Natural killer cell (primary cell): ENCODE measurements at regions not wholly inside any gene's neighbourhood (a gene's known extent, or its start where the extent isn't known, plus 50 kb on each side); places are given as distances from the start of the nearest gene placed in this dataset.

Experiments used
- ATAC-seq, 3 donors: fragments of 150-1000 bp in 2 of 3; fragments of 200-7000 bp in 1 of 3; cut with Tn5 transposase; 1 replicate in 1 of 3; 2 replicates in 2 of 3; pipeline ENCODE4 v1.10.0; 2021; ENCODE audit warnings: mild to moderate bottlenecking in 2 of 3, moderate library complexity in 2 of 3
- DNase-seq, 2 donors: peaks; one replicate each; pipeline versions ENCODE4 v3.0.0 to v3.0.0-alpha.2; 2013 to 2021; ENCODE audit warnings: mixed read lengths in 1 of 2
- H3K27ac ChIP-seq: one replicate; pipeline ENCODE4 v1.5.1; 2013; ENCODE audit warnings: mild to moderate bottlenecking, low read length
- H3K27me3 ChIP-seq: one replicate; pipeline ENCODE4 v1.6.1; 2013; ENCODE audit warnings: low read length; ENCODE audit not compliant: control insufficient read depth, insufficient read depth
- H3K36me3 ChIP-seq: one replicate; pipeline ENCODE4 v1.6.1; 2013; ENCODE audit warnings: low read length; ENCODE audit not compliant: control insufficient read depth, insufficient read depth
- H3K4me1 ChIP-seq: one replicate; pipeline ENCODE4 v1.6.1; 2013; ENCODE audit warnings: low read length; ENCODE audit not compliant: control insufficient read depth, insufficient read depth
- H3K4me3 ChIP-seq: one replicate; pipeline ENCODE4 v1.5.1; 2013; ENCODE audit warnings: low read length
- H3K9me3 ChIP-seq: one replicate; pipeline ENCODE4 v1.6.1; 2013; ENCODE audit warnings: low read length; ENCODE audit not compliant: control insufficient read depth, insufficient read depth
- H3K27ac Mint-ChIP-seq, 2 donors: one replicate each; pipeline ENCODE4 v1.8.0; 2022; ENCODE audit warnings: mild to moderate bottlenecking in 2 of 2, mixed read lengths in 2 of 2, moderate library complexity in 1 of 2
- H3K27me3 Mint-ChIP-seq, 2 donors: one replicate each; pipeline ENCODE4 v1.8.0; 2022; ENCODE audit warnings: low read depth in 2 of 2, mixed read lengths in 2 of 2
- H3K36me3 Mint-ChIP-seq: one replicate; pipeline ENCODE4 v1.8.0; 2022; ENCODE audit warnings: mixed read lengths
- H3K4me1 Mint-ChIP-seq, 2 donors: one replicate each; pipeline ENCODE4 v1.8.0; 2022; ENCODE audit warnings: mixed read lengths in 2 of 2
- H3K4me3 Mint-ChIP-seq: one replicate; pipeline ENCODE4 v1.8.0; 2022; ENCODE audit warnings: mild to moderate bottlenecking, moderate library complexity, mixed read lengths
- H3K9me3 Mint-ChIP-seq, 2 donors: one replicate each; pipeline ENCODE4 v1.8.0; 2022; ENCODE audit warnings: mixed read lengths in 2 of 2
- CTCF ChIP-seq: fragments of 200-600 bp; IDR thresholded peaks from one replicate; pipeline ENCODE4 v1.8.0; 2022; ENCODE audit warnings: antibody characterized with exemption
- WGBS: methylation state at CpG from one replicate; pipeline ENCODE4 v1.1.7; 2013; ENCODE audit warnings: missing lambda C conversion rate; ENCODE audit not compliant: insufficient coverage; 5-methylcytosine and 5-hydroxymethylcytosine counted together
- intact Hi-C: fragments of 100-400 bp; cut with micrococcal nuclease; formaldehyde crosslinking; loops from one replicate; pipeline ENCODE4 v1.14.2; 2022

GRCh38 chr15:93860701-93861100 lies 370.7 kb upstream of the MCTP2 start:
- ATAC-seq (no peak), DNase-seq (no peak)
- Mint-ChIP-seq H3K27me3 (peaks cover 21 to 27% of the 10 kb centered on the region in 2 donors), H3K4me3 (no peak overlapping the region), H3K9me3 (no peaks in the 10 kb centered on the region), H3K36me3 (no peaks in the 10 kb centered on the region), H3K4me1 (peaks cover 29 to 30% of the 10 kb centered on the region in 2 donors), H3K27ac (no peak overlapping the region)
- Histone ChIP-seq H3K27ac (no peak overlapping the region), H3K4me1 (peaks cover 17% of the 10 kb centered on the region), H3K36me3 (no peaks in the 10 kb centered on the region), H3K4me3 (no peak overlapping the region), H3K27me3 (peaks cover 2% of the 10 kb centered on the region), H3K9me3 (no peaks in the 10 kb centered on the region)
- no peak for TF ChIP-seq CTCF
- intact Hi-C loops = no loop called here
- WGBS = 85% methylated on average over 4 of the region's 4 CpGs

GRCh38 chr15:93859176-93859575 lies 372.2 kb upstream of the MCTP2 start:
- ATAC-seq (no peak), DNase-seq (no peak)
- Mint-ChIP-seq H3K27me3 (peaks cover 15 to 27% of the 10 kb centered on the region in 2 donors), H3K27ac (no peak overlapping the region), H3K36me3 (no peaks in the 10 kb centered on the region), H3K4me1 (peaks cover 29 to 30% of the 10 kb centered on the region in 2 donors), H3K4me3 (no peak overlapping the region), H3K9me3 (no peaks in the 10 kb centered on the region)
- Histone ChIP-seq H3K4me1 (peaks cover 17% of the 10 kb centered on the region), H3K27ac (no peak overlapping the region), H3K9me3 (no peaks in the 10 kb centered on the region), H3K27me3 (peaks cover 2% of the 10 kb centered on the region), H3K4me3 (no peak overlapping the region), H3K36me3 (no peaks in the 10 kb centered on the region)
- 90% methylated on average over 3 of the region's 3 CpGs for WGBS
- intact Hi-C loops = no loop called here
- no peak for TF ChIP-seq CTCF

- no peaks in the 10 kb centered on the region for H3K9me3 Mint-ChIP-seq
- 66% methylated on average over 2 of the region's 4 CpGs for WGBS
- H3K4me3 Mint-ChIP-seq = no peak overlapping the region
- no peaks in the 10 kb centered on the region for H3K36me3 Mint-ChIP-seq
- intact Hi-C loops = no loop called here
- DNase-seq = no peak
- H3K4me3 ChIP-seq = no peak overlapping the region
- no peaks in the 10 kb centered on the region for H3K36me3 ChIP-seq
- TF ChIP-seq CTCF = no peak
- no peaks in the 10 kb centered on the region for H3K4me1 ChIP-seq
- H3K27ac Mint-ChIP-seq = no peak overlapping the region
- no peaks in the 10 kb centered on the region for H3K27me3 ChIP-seq
- peaks cover 14 to 30% of the 10 kb centered on the region in 2 donors for H3K27me3 Mint-ChIP-seq
- ATAC-seq = no peak
- peaks cover 0 to under 1% of the 10 kb centered on the region in 2 donors for H3K4me1 Mint-ChIP-seq
- H3K9me3 ChIP-seq = no peaks in the 10 kb centered on the region
- no peak overlapping the region for H3K27ac ChIP-seq
Observed at GRCh38 chr15:93855181-93855826, 376.1 kb upstream of the MCTP2 start.

GRCh38 chr15:93854088-93854487 lies 377.3 kb upstream of the MCTP2 start:
- no peak overlapping the region for H3K27ac ChIP-seq
- H3K27me3 ChIP-seq = no peaks in the 10 kb centered on the region
- DNase-seq (no peak), ATAC-seq (no peak)
- no peak overlapping the region for H3K27ac Mint-ChIP-seq
- intact Hi-C loops = no loop called here
- H3K36me3 Mint-ChIP-seq = no peaks in the 10 kb centered on the region
- 93% methylated on average over 3 of the region's 3 CpGs for WGBS
- H3K4me1 Mint-ChIP-seq = no peaks in the 10 kb centered on the region
- no peaks in the 10 kb centered on the region for H3K36me3 ChIP-seq
- H3K4me3 ChIP-seq = no peak overlapping the region
- H3K9me3 ChIP-seq = no peaks in the 10 kb centered on the region
- TF ChIP-seq CTCF = no peak
- no peaks in the 10 kb centered on the region for H3K9me3 Mint-ChIP-seq
- peaks cover 14 to 33% of the 10 kb centered on the region in 2 donors for H3K27me3 Mint-ChIP-seq
- no peaks in the 10 kb centered on the region for H3K4me1 ChIP-seq
- no peak overlapping the region for H3K4me3 Mint-ChIP-seq
